ENCODE measurements at regions not wholly inside any gene's neighbourhood (a gene's known extent, or its start where the extent isn't known, plus 50 kb on each side); places are given as distances from the start of the nearest gene placed in this dataset.

- Histone ChIP-seq H3K27me3 (ENCODE audit: control insufficient read depth, insufficient read depth, low read length) (no peaks in the 10 kb centered on the region), H3K36me3 (ENCODE audit: control insufficient read depth, insufficient read depth, low read length) (no peaks in the 10 kb centered on the region), H3K4me3 (ENCODE audit: low read length) (no peak overlapping the region), H3K9me3 (ENCODE audit: control insufficient read depth, low read depth, low read length) (peaks cover 3% of the 10 kb centered on the region), H3K4me1 (ENCODE audit: control insufficient read depth, insufficient read depth, low read length) (no peaks in the 10 kb centered on the region), H3K27ac (ENCODE audit: low read length) (no peak overlapping the region)
- no peak for DNase-seq
- no CpG with 5 or more reads among the region's 6 CpGs for WGBS (ENCODE audit: insufficient coverage, low lambda C conversion rate)
Observed at GRCh38 chr11:71356904-71357303, 91.3 kb downstream of the DHCR7 start.

GRCh38 chr11:71356280-71356876 is 91.8 kb downstream of the DHCR7 start:
- Histone ChIP-seq H3K36me3 (ENCODE audit: control insufficient read depth, insufficient read depth, low read length) (no peaks in the 10 kb centered on the region), H3K4me1 (ENCODE audit: control insufficient read depth, insufficient read depth, low read length) (no peaks in the 10 kb centered on the region), H3K27ac (ENCODE audit: low read length) (no peak overlapping the region), H3K9me3 (ENCODE audit: control insufficient read depth, low read depth, low read length) (no peaks in the 10 kb centered on the region), H3K27me3 (ENCODE audit: control insufficient read depth, insufficient read depth, low read length) (no peaks in the 10 kb centered on the region), H3K4me3 (ENCODE audit: low read length) (no peak overlapping the region)
- no peak for DNase-seq
- 100% methylated on average over 1 of the region's 6 CpGs for WGBS (ENCODE audit: insufficient coverage, low lambda C conversion rate)

- H3K36me3 ChIP-seq (ENCODE audit: control insufficient read depth, insufficient read depth, low read length): no peaks in the 10 kb centered on the region
- H3K27ac ChIP-seq (ENCODE audit: low read length): no peak overlapping the region
- no peaks in the 10 kb centered on the region for H3K9me3 ChIP-seq (ENCODE audit: control insufficient read depth, low read depth, low read length)
- H3K4me3 ChIP-seq (ENCODE audit: low read length): no peak overlapping the region
- DNase-seq: no peak
- H3K4me1 ChIP-seq (ENCODE audit: control insufficient read depth, insufficient read depth, low read length): no peaks in the 10 kb centered on the region
- no CpG with 5 or more reads among the region's 2 CpGs for WGBS (ENCODE audit: insufficient coverage, low lambda C conversion rate)
- no peaks in the 10 kb centered on the region for H3K27me3 ChIP-seq (ENCODE audit: control insufficient read depth, insufficient read depth, low read length)
Observed at GRCh38 chr11:71355281-71355680, 92.9 kb downstream of the DHCR7 start.

- H3K9me3 ChIP-seq (ENCODE audit: control insufficient read depth, low read depth, low read length): no peaks in the 10 kb centered on the region
- H3K27ac ChIP-seq (ENCODE audit: low read length): no peak overlapping the region
- no peaks in the 10 kb centered on the region for H3K4me1 ChIP-seq (ENCODE audit: control insufficient read depth, insufficient read depth, low read length)
- no peak for DNase-seq
- no peaks in the 10 kb centered on the region for H3K36me3 ChIP-seq (ENCODE audit: control insufficient read depth, insufficient read depth, low read length)
- no CpG with 5 or more reads among the region's 4 CpGs for whole genome bisulfite sequencing (ENCODE audit: insufficient coverage, low lambda C conversion rate)
- no peak overlapping the region for H3K4me3 ChIP-seq (ENCODE audit: low read length)
- no peaks in the 10 kb centered on the region for H3K27me3 ChIP-seq (ENCODE audit: control insufficient read depth, insufficient read depth, low read length)
Observed at GRCh38 chr11:71354394-71355105, 93.6 kb downstream of the DHCR7 start.

GRCh38 chr11:71352748-71353147 is 95.4 kb downstream of the DHCR7 start:
- no peaks in the 10 kb centered on the region for H3K36me3 ChIP-seq (ENCODE audit: control insufficient read depth, insufficient read depth, low read length)
- H3K9me3 ChIP-seq (ENCODE audit: control insufficient read depth, low read depth, low read length): no peaks in the 10 kb centered on the region
- no CpG with 5 or more reads among the region's 6 CpGs for WGBS (ENCODE audit: insufficient coverage, low lambda C conversion rate)
- H3K27ac ChIP-seq (ENCODE audit: low read length): no peak overlapping the region
- H3K4me1 ChIP-seq (ENCODE audit: control insufficient read depth, insufficient read depth, low read length): no peaks in the 10 kb centered on the region
- H3K27me3 ChIP-seq (ENCODE audit: control insufficient read depth, insufficient read depth, low read length): no peaks in the 10 kb centered on the region
- no peak overlapping the region for H3K4me3 ChIP-seq (ENCODE audit: low read length)
- DNase-seq: peak in 1 of 2 donors; percentile 43

- Histone ChIP-seq H3K27ac (ENCODE audit: low read length) (no peak overlapping the region), H3K4me3 (ENCODE audit: low read length) (no peak overlapping the region), H3K27me3 (ENCODE audit: control insufficient read depth, insufficient read depth, low read length) (no peaks in the 10 kb centered on the region), H3K4me1 (ENCODE audit: control insufficient read depth, insufficient read depth, low read length) (no peaks in the 10 kb centered on the region), H3K36me3 (ENCODE audit: control insufficient read depth, insufficient read depth, low read length) (no peaks in the 10 kb centered on the region), H3K9me3 (ENCODE audit: control insufficient read depth, low read depth, low read length) (no peaks in the 10 kb centered on the region)
- DNase-seq: no peak
- no CpG with 5 or more reads among the region's 8 CpGs for WGBS (ENCODE audit: insufficient coverage, low lambda C conversion rate)
Observed at GRCh38 chr11:71352226-71352625, 96.0 kb downstream of the DHCR7 start.

- H3K4me1 ChIP-seq (ENCODE audit: control insufficient read depth, insufficient read depth, low read length): no peaks in the 10 kb centered on the region
- H3K27ac ChIP-seq (ENCODE audit: low read length): no peak overlapping the region
- H3K4me3 ChIP-seq (ENCODE audit: low read length): no peak overlapping the region
- DNase-seq: no peak
- H3K36me3 ChIP-seq (ENCODE audit: control insufficient read depth, insufficient read depth, low read length): no peaks in the 10 kb centered on the region
- no peaks in the 10 kb centered on the region for H3K9me3 ChIP-seq (ENCODE audit: control insufficient read depth, low read depth, low read length)
- H3K27me3 ChIP-seq (ENCODE audit: control insufficient read depth, insufficient read depth, low read length): no peaks in the 10 kb centered on the region
- WGBS (ENCODE audit: insufficient coverage, low lambda C conversion rate): no CpG with 5 or more reads among the region's 12 CpGs
Observed at GRCh38 chr11:71349627-71350026, 97.2 kb upstream of the SHANK2 start.

- Histone ChIP-seq H3K4me3 (ENCODE audit: low read length) (no peak overlapping the region), H3K27me3 (ENCODE audit: control insufficient read depth, insufficient read depth, low read length) (no peaks in the 10 kb centered on the region), H3K4me1 (ENCODE audit: control insufficient read depth, insufficient read depth, low read length) (peaks cover 19% of the 10 kb centered on the region), H3K9me3 (ENCODE audit: control insufficient read depth, low read depth, low read length) (no peaks in the 10 kb centered on the region), H3K36me3 (ENCODE audit: control insufficient read depth, insufficient read depth, low read length) (no peaks in the 10 kb centered on the region), H3K27ac (ENCODE audit: low read length) (no peak overlapping the region)
- no CpG with 5 or more reads among the region's 11 CpGs for WGBS (ENCODE audit: insufficient coverage, low lambda C conversion rate)
- DNase-seq: no peak
Observed at GRCh38 chr11:71343828-71344400, 91.5 kb upstream of the SHANK2 start.

GRCh38 chr11:71342951-71343827 is 90.8 kb upstream of the SHANK2 start:
- peak; percentile 49 to 64 for DNase-seq

GRCh38 chr11:71342116-71342515 is 89.7 kb upstream of the SHANK2 start:
- Histone ChIP-seq H3K4me1 (ENCODE audit: control insufficient read depth, insufficient read depth, low read length) (peaks cover 19% of the 10 kb centered on the region), H3K4me3 (ENCODE audit: low read length) (no peak overlapping the region), H3K27ac (ENCODE audit: low read length) (no peak overlapping the region), H3K9me3 (ENCODE audit: control insufficient read depth, low read depth, low read length) (no peaks in the 10 kb centered on the region), H3K36me3 (ENCODE audit: control insufficient read depth, insufficient read depth, low read length) (no peaks in the 10 kb centered on the region), H3K27me3 (ENCODE audit: control insufficient read depth, insufficient read depth, low read length) (no peaks in the 10 kb centered on the region)
- DNase-seq: peak in 1 of 2 donors; percentile 17
- whole genome bisulfite sequencing (ENCODE audit: insufficient coverage, low lambda C conversion rate): no CpG with 5 or more reads among the region's 13 CpGs

More at GRCh38 chr11:71342951-71343827, 90.8 kb upstream of the SHANK2 start:
- WGBS (ENCODE audit: insufficient coverage, low lambda C conversion rate): 100% methylated on average over 1 of the region's 20 CpGs
- H3K4me3 ChIP-seq (ENCODE audit: low read length): no peak overlapping the region
- peaks cover 19% of the 10 kb centered on the region for H3K4me1 ChIP-seq (ENCODE audit: control insufficient read depth, insufficient read depth, low read length)
- no peak overlapping the region for H3K27ac ChIP-seq (ENCODE audit: low read length)
- no peaks in the 10 kb centered on the region for H3K27me3 ChIP-seq (ENCODE audit: control insufficient read depth, insufficient read depth, low read length)
- no peaks in the 10 kb centered on the region for H3K9me3 ChIP-seq (ENCODE audit: control insufficient read depth, low read depth, low read length)
- no peaks in the 10 kb centered on the region for H3K36me3 ChIP-seq (ENCODE audit: control insufficient read depth, insufficient read depth, low read length)

All from large intestine (tissue), 3 donors.